ENCODE measurements at regions not wholly inside any gene's neighbourhood (a gene's known extent, or its start where the extent isn't known, plus 50 kb on each side); places are given as distances from the start of the nearest gene placed in this dataset.
"Not testable (repeated sequence)": the region's sequence is repeated elsewhere in the genome, so short reads cannot be mapped to it uniquely, and the experiment has no call there.

DNA sequence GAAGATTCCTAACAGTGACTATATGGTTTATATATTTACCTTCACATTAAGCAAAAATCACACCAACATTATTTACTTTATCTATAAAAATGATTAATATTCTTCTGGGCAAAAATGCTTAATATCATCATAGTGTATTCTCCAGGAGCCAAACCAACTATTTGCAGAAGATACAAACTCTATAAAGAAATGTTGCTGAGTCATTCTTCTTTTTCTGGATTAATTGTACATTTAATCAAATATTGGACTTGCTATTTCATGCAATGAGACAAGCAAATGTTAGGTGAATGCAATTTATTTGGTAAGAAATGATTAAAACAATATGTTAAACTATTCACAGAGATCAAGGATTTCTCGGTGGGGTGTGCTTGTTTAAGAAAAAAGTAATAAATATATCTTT lies 1075.8 kb downstream of the PCDH9 start:
- no peak for DNase-seq (ENCODE audit: low read depth)

DNA sequence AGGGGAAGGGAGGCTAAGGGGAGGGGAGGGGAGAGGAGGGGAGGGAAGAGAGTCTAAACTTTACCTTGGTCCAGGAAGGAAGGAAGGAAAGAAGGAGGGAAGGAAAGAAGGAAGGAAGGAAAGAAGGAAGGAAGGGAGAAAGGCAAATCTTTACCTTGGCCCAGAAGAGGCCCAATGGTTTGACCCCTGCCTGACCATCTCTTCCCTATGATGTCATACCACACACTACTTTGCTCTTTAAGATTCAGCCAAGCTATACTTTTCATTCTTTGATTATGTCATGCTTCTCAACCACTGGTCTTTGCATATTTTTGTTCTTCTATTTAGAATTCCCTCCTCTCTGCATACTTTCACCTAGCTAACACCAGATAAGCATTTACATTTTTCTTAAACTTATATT lies 1077.5 kb downstream of the PCDH9 start:
- no peak for DNase-seq (ENCODE audit: low read depth)

DNA sequence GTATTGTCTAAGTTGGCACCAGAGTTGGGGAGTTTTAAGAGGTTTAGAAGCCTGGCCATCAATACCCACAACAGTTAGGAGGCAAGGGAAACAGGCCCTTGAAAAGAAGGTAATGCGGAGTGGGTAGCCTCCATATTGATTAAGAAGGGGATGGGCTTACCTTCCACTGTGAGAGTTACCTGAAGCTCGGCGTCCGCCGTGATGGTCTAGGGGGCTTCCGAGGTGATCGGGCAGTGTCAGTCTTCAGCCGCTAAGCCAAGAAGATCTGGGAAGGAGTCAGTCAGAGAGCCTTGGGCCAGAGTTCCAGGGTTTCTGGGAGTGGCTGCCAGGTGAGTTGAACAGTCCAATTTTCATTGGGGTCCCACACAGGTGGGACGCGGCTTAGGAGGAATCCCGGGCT lies 1085.8 kb downstream of the PCDH9 start:
- DNase-seq (ENCODE audit: low read depth) = not testable (repeated sequence)

- DNase-seq (ENCODE audit: low read depth) = no peak
These were observed 1090.4 kb downstream of the PCDH9 start for GRCh38 chr13:66139701-66140100.

- no peak for DNase-seq (ENCODE audit: low read depth)
These were observed 1090.9 kb downstream of the PCDH9 start for GRCh38 chr13:66139250-66139649.

DNA sequence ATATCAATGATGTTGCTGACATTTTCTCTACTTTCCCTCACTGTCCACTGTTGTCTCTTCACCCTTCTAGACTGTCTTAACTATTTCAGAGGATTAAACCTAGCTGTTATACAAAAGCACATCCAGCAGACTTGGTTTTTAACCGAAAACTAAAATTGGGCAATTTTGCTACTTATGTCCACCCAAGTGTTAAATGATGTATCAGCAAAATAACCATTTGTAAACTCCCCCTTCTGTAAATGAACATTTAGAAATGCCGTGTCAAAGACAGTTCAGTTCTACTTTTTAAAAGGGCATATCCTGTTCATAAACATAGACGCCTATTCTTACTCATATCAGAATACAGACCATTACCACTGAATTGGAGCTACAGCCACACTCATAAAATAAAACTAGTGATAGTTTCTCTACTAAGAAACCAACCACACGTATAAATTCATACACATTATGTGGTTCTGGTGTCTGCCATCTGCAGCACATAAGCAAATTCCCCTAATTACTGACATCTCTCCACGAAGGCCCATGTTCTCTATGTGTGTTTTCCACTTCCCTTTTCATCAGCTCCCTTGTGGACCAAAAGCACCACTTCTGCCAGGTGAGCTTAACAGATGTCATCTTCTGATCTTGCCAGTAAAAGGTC lies 1091.8 kb downstream of the PCDH9 start:
- no peak for DNase-seq (ENCODE audit: low read depth)

- DNase-seq (ENCODE audit: low read depth) = no peak
These were observed 1092.8 kb downstream of the PCDH9 start for GRCh38 chr13:66137384-66137783.

- DNase-seq (ENCODE audit: low read depth) = no peak
These were observed 1101.4 kb downstream of the PCDH9 start for GRCh38 chr13:66128692-66129269.

- DNase-seq (ENCODE audit: low read depth) = no peak
These were observed 1101.9 kb downstream of the PCDH9 start for GRCh38 chr13:66128201-66128600.

GRCh38 chr13:66117563-66117962 lies 1112.6 kb downstream of the PCDH9 start:
- no peak for DNase-seq (ENCODE audit: low read depth)

GRCh38 chr13:66113882-66114526 lies 1116.1 kb downstream of the PCDH9 start:
- DNase-seq (ENCODE audit: low read depth) = no peak

DNA sequence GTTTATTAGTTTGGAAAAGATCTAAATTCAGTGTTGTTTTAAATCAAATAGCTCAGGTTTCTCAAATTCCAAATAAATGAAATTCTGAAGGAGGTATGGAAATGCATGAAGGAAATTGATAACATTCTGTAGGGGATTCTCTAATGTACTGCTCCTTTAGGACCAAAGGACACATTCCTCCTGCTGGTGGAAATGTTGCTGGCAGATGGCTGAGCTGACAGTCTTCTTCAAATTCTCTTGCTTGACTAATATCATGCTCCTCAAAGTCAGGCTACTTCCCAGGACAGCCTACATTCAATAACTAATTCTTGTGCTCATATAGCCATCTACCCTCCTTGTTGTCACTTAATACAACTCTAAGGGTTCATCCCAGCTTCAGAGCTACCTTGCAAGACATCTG lies 1118.5 kb downstream of the PCDH9 start:
- no peak for DNase-seq (ENCODE audit: low read depth)

DNA sequence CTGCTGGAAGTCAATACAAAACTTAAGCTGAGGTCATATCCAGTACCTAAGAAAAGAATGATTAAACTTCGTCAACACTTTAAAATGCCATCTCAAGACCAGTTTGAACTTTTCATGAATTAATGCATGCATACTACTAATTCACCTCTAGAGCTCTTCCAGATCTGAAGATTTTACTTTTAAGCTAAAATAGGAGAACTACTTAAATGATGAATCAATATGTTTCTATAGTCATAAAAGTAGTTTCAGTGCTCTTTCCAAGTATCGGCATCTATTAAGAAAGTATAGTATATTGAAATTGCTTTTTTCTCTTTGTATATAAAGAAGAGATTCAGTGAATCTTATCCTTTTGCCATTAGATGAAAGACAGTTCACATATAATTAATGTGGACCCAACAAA lies 1123.9 kb downstream of the PCDH9 start:
- DNase-seq (ENCODE audit: low read depth) = no peak

DNA sequence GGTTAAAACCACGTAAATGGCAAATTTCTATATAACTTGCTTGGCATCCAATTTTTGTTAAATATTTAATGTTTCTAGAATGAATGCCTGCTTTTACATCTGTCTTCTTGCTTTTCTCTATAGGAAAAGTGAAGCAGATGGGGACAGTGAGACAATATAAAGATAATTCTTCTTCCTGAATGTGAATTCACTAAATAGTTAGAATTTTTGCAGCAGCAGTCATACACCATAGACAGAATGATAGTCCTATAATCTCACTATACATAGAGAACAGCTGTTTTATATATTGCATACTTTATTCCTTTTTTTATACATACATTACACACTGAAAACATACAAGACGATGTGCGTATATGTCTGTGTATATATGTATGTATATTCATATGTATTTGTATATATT lies 1127.3 kb downstream of the PCDH9 start:
- DNase-seq (ENCODE audit: low read depth) = no peak

- no peak for DNase-seq (ENCODE audit: low read depth)
These were observed 1130.3 kb downstream of the PCDH9 start for GRCh38 chr13:66099825-66100224.

GRCh38 chr13:66098931-66099628 lies 1131.1 kb downstream of the PCDH9 start:
- no peak for DNase-seq (ENCODE audit: low read depth)

DNA sequence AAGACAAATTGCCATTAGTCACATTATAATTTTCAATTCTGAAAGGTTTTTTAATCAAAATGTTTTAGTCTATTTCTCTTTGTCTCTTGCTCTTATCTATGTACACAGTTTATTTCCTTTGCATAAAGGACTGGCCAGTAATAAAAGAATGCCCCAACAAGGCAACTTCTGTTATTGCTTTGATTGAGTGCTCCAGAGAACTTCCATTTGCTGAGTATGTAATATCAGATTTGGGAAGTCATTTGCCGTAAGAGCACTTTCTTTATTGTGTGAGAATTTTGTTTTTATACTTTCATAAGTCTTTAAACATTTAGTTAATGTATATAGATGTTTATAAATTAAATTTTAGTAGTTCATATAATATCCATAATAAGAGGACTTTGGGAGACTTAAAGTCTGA lies 1140.4 kb downstream of the PCDH9 start:
- DNase-seq (ENCODE audit: low read depth) = no peak

- DNase-seq (ENCODE audit: low read depth) = no peak
These were observed 1142.8 kb downstream of the PCDH9 start for GRCh38 chr13:66087269-66087710.

DNA sequence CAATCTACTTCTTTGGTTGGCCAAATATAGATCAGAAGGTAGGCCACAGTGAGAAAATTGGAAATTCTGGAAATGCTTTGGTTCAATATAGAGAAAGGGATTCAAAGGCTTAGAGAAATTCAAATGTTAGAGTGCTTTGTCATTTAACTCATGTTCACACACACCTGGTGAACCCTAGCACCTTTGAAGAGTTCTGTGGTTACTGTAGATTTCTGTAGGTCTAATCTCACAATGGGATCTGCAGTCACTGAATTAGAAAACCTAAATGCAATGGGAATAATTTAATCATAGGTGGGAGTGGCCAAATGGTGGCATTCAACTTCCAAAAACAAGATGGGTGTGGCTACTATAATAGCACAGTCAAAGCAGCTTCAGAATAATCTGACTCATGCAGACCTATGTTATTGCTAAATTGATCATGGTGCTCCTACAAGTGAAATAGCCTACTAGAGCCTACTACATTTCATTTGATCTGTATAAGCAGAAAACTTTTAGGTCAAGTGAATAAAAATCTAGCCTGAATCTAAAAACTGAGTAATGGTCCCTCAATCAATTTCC lies 1152.9 kb downstream of the PCDH9 start:
- no peak for DNase-seq (ENCODE audit: low read depth)

DNA sequence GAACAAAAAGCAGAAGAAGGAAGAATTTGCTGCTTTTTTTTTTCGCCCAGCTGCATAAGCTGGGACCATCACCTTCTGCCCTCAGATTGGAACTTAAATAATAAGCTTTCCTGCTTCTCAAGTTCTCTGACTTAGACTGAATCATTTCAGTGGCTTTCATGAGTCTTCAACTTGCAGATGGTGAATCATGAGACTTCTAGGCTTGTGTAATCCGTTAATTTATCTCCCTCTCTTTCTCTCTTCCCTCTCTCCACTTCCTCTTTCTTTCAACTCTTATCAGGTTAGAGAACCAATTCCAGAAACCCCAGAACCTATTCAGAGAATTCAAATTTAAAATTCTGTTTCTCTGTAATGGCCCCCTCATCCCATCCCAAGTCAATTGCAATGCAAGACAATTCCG lies 1153.7 kb downstream of the PCDH9 start:
- peak; percentile 25 for DNase-seq (ENCODE audit: low read depth)

GRCh38 chr13:66074018-66074615 lies 1156.0 kb downstream of the PCDH9 start:
- no peak for DNase-seq (ENCODE audit: low read depth)

GRCh38 chr13:66072097-66072496 lies 1158.0 kb downstream of the PCDH9 start:
- not testable (repeated sequence) for DNase-seq (ENCODE audit: low read depth)
